ENCODE measurements at regions not wholly inside any gene's neighbourhood (a gene's known extent, or its start where the extent isn't known, plus 50 kb on each side); places are given as distances from the start of the nearest gene placed in this dataset.

GRCh38 chr4:20445933-20446723 is 194.4 kb downstream of the SLIT2 start:
- no peak overlapping the region for H3K4me3 Mint-ChIP-seq
- H3K9me3 Mint-ChIP-seq: peaks cover 10% of the 10 kb centered on the region
- H3K36me3 Mint-ChIP-seq (ENCODE audit: insufficient read depth): no peaks in the 10 kb centered on the region
- no peaks in the 10 kb centered on the region for H3K4me1 Mint-ChIP-seq
- no peak for DNase-seq (ENCODE audit: low spot score in 2 of 2)
- no peak for ATAC-seq (replicated peaks; ENCODE audit: extremely low read depth, poor library complexity, severe bottlenecking)
- no peak overlapping the region for H3K27ac Mint-ChIP-seq (ENCODE audit: low read depth)
- H3K27me3 Mint-ChIP-seq: no peaks in the 10 kb centered on the region

- Mint-ChIP-seq H3K9me3 (peaks cover 7% of the 10 kb centered on the region), H3K27ac (ENCODE audit: low read depth) (no peak overlapping the region), H3K4me3 (no peak overlapping the region), H3K27me3 (no peaks in the 10 kb centered on the region), H3K36me3 (ENCODE audit: insufficient read depth) (no peaks in the 10 kb centered on the region), H3K4me1 (no peaks in the 10 kb centered on the region)
- ATAC-seq (replicated peaks; ENCODE audit: extremely low read depth, poor library complexity, severe bottlenecking) (no peak), DNase-seq (ENCODE audit: low spot score in 2 of 2) (no peak)
Measured at GRCh38 chr4:20447103-20447502, 195.4 kb downstream of the SLIT2 start.

DNA sequence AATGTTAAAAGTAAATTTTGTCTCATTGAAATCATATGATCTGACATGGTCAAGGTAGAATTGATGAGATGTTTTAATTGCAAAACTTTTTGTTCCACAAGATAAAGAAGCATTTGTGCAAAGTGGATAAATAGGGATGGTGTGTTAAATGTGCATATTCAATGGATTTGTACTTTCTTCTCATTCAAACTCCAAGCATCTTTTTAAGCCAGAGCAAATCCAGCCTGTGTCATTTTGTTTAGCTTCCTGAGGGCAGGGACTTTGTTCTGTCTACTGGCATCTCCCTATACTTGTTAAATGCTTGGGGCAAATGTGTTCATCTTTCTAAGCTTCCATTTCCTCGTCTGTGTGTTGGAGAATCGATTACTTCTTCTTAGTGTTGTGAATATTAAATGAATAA is 200.3 kb downstream of the SLIT2 start:
- H3K9me3 Mint-ChIP-seq: no peaks in the 10 kb centered on the region
- H3K36me3 Mint-ChIP-seq (ENCODE audit: insufficient read depth): no peaks in the 10 kb centered on the region
- DNase-seq (ENCODE audit: low spot score in 2 of 2): no peak
- H3K4me3 Mint-ChIP-seq: no peak overlapping the region
- no peaks in the 10 kb centered on the region for H3K27me3 Mint-ChIP-seq
- no peak overlapping the region for H3K27ac Mint-ChIP-seq (ENCODE audit: low read depth)
- H3K4me1 Mint-ChIP-seq: no peaks in the 10 kb centered on the region
- no peak for ATAC-seq (replicated peaks; ENCODE audit: extremely low read depth, poor library complexity, severe bottlenecking)

DNA sequence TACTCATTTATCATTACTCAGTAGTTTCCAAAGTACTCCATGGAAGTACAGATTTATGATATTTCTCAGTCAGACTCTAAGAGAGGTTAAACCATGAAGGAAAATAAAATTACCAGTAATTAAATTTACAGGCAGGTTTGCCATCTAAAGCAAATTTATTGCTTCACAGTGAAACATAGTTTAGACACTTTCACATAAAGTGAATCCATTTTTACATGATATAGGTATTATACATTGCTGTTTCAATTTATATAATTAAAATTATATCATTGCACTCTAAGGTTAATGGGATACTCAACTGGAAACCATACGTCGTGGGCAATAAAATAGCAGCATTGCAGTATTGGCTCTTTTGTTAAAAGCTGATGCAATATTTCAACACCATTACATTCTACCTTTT is 202.8 kb downstream of the SLIT2 start:
- Mint-ChIP-seq H3K9me3 (no peaks in the 10 kb centered on the region), H3K4me1 (no peaks in the 10 kb centered on the region), H3K27ac (ENCODE audit: low read depth) (no peak overlapping the region), H3K36me3 (ENCODE audit: insufficient read depth) (no peaks in the 10 kb centered on the region), H3K4me3 (no peak overlapping the region), H3K27me3 (no peaks in the 10 kb centered on the region)
- ATAC-seq (replicated peaks; ENCODE audit: extremely low read depth, poor library complexity, severe bottlenecking) (no peak), DNase-seq (ENCODE audit: low spot score in 2 of 2) (no peak)

GRCh38 chr4:20456407-20456806 is 204.7 kb downstream of the SLIT2 start:
- no peak for ATAC-seq (replicated peaks; ENCODE audit: extremely low read depth, poor library complexity, severe bottlenecking)
- no peaks in the 10 kb centered on the region for H3K9me3 Mint-ChIP-seq
- no peaks in the 10 kb centered on the region for H3K27me3 Mint-ChIP-seq
- no peak overlapping the region for H3K4me3 Mint-ChIP-seq
- no peak overlapping the region for H3K27ac Mint-ChIP-seq (ENCODE audit: low read depth)
- no peak for DNase-seq (ENCODE audit: low spot score in 2 of 2)
- no peaks in the 10 kb centered on the region for H3K36me3 Mint-ChIP-seq (ENCODE audit: insufficient read depth)
- H3K4me1 Mint-ChIP-seq: no peaks in the 10 kb centered on the region

GRCh38 chr4:20462426-20463175 is 210.9 kb downstream of the SLIT2 start:
- ATAC-seq (replicated peaks; ENCODE audit: extremely low read depth, poor library complexity, severe bottlenecking) (no peak), DNase-seq (ENCODE audit: low spot score in 2 of 2) (no peak)
- H3K4me1 Mint-ChIP-seq: no peaks in the 10 kb centered on the region
- H3K27ac Mint-ChIP-seq (ENCODE audit: low read depth): no peak overlapping the region
- H3K36me3 Mint-ChIP-seq (ENCODE audit: insufficient read depth): no peaks in the 10 kb centered on the region
- no peaks in the 10 kb centered on the region for H3K9me3 Mint-ChIP-seq
- no peaks in the 10 kb centered on the region for H3K27me3 Mint-ChIP-seq
- no peak overlapping the region for H3K4me3 Mint-ChIP-seq

- Mint-ChIP-seq H3K27me3 (no peaks in the 10 kb centered on the region), H3K27ac (ENCODE audit: low read depth) (no peak overlapping the region), H3K9me3 (no peaks in the 10 kb centered on the region), H3K4me3 (no peak overlapping the region), H3K4me1 (no peaks in the 10 kb centered on the region), H3K36me3 (ENCODE audit: insufficient read depth) (no peaks in the 10 kb centered on the region)
- no peak for ATAC-seq (replicated peaks; ENCODE audit: extremely low read depth, poor library complexity, severe bottlenecking)
- DNase-seq (ENCODE audit: low spot score in 2 of 2): no peak
Measured at GRCh38 chr4:20463176-20463430, 211.4 kb downstream of the SLIT2 start.

GRCh38 chr4:20464381-20464780 is 212.7 kb downstream of the SLIT2 start:
- no peaks in the 10 kb centered on the region for H3K9me3 Mint-ChIP-seq
- no peaks in the 10 kb centered on the region for H3K27me3 Mint-ChIP-seq
- no peaks in the 10 kb centered on the region for H3K36me3 Mint-ChIP-seq (ENCODE audit: insufficient read depth)
- no peaks in the 10 kb centered on the region for H3K4me1 Mint-ChIP-seq
- DNase-seq (ENCODE audit: low spot score in 2 of 2) (no peak), ATAC-seq (replicated peaks; ENCODE audit: extremely low read depth, poor library complexity, severe bottlenecking) (no peak)
- H3K4me3 Mint-ChIP-seq: no peak overlapping the region
- no peak overlapping the region for H3K27ac Mint-ChIP-seq (ENCODE audit: low read depth)

DNA sequence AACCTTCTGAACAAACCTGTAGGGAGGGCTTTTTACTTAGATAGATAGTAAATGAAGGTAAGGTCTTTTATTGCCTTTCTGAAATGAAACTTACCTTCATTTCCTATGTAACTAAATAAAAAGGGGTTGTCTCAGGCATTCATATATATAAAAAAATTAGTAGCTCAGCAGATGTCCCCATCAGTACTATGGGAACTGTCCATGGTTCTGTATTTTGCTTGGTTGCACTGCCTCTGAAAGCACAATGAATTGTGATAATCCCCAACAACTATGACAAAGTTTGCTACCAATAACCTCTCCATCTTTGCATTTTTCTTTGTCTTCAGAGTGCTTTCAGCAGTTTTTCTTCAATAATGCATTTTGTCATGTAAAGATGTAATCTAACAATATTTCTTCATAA is 222.4 kb downstream of the SLIT2 start:
- H3K4me1 Mint-ChIP-seq: no peaks in the 10 kb centered on the region
- no peak overlapping the region for H3K4me3 Mint-ChIP-seq
- H3K27me3 Mint-ChIP-seq: no peaks in the 10 kb centered on the region
- peaks cover 18% of the 10 kb centered on the region for H3K9me3 Mint-ChIP-seq
- no peak for DNase-seq (ENCODE audit: low spot score in 2 of 2)
- H3K36me3 Mint-ChIP-seq (ENCODE audit: insufficient read depth): no peaks in the 10 kb centered on the region
- no peak overlapping the region for H3K27ac Mint-ChIP-seq (ENCODE audit: low read depth)
- ATAC-seq (replicated peaks; ENCODE audit: extremely low read depth, poor library complexity, severe bottlenecking): no peak

DNA sequence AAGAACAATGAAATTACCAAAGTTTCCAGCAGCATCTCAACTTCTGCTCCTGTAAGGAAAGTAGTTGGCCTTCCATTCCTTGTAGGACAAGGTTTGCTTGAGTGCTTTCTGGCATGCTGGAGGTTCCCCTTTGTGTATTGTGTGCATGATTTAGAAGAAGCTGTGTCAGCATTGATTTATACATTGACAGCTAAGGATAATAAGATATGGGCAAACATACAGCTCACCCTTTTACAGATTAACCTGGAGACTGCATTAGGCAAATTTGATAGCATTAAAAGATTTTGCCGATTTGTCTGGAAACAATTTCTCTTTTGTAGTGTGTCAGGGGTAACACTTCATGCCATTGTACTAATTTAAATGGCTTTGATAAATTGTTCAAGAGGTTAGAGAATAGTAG is 221.8 kb upstream of the PACRGL start:
- Mint-ChIP-seq H3K27ac (ENCODE audit: low read depth) (no peak overlapping the region), H3K4me3 (no peak overlapping the region), H3K36me3 (ENCODE audit: insufficient read depth) (no peaks in the 10 kb centered on the region), H3K4me1 (no peaks in the 10 kb centered on the region), H3K9me3 (peaks cover 12% of the 10 kb centered on the region), H3K27me3 (no peaks in the 10 kb centered on the region)
- DNase-seq (ENCODE audit: low spot score in 2 of 2): no peak
- no peak for ATAC-seq (replicated peaks; ENCODE audit: extremely low read depth, poor library complexity, severe bottlenecking)

- no peak for ATAC-seq (replicated peaks; ENCODE audit: extremely low read depth, poor library complexity, severe bottlenecking)
- Mint-ChIP-seq H3K4me1 (no peaks in the 10 kb centered on the region), H3K4me3 (no peak overlapping the region), H3K36me3 (ENCODE audit: insufficient read depth) (no peaks in the 10 kb centered on the region), H3K27ac (ENCODE audit: low read depth) (no peak overlapping the region), H3K27me3 (no peaks in the 10 kb centered on the region), H3K9me3 (peaks cover 12% of the 10 kb centered on the region)
- no peak for DNase-seq (ENCODE audit: low spot score in 2 of 2)
Measured at GRCh38 chr4:20480165-20480947, 219.9 kb upstream of the PACRGL start.

DNA sequence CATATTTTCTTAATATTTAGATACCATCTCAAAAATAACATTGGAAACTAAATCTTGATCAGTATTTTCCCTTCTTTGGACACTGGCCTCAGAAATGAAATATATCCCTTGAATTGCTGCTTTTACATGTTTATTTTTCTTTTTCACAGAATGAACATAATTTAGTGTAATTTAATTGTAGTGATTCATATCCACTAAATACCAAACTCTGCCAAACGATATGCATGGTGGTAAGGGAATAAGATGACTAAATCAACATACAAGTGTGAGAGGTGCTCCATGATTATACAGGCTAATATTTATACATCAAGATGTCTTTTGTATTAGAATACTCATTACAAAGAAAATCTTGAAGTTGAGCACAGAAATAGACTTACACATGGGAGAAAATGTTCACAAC is 216.8 kb upstream of the PACRGL start:
- Mint-ChIP-seq H3K9me3 (peaks cover 6% of the 10 kb centered on the region), H3K36me3 (ENCODE audit: insufficient read depth) (no peaks in the 10 kb centered on the region), H3K27me3 (no peaks in the 10 kb centered on the region), H3K4me1 (no peaks in the 10 kb centered on the region), H3K27ac (ENCODE audit: low read depth) (no peak overlapping the region), H3K4me3 (no peak overlapping the region)
- no peak for DNase-seq (ENCODE audit: low spot score in 2 of 2)
- ATAC-seq (replicated peaks; ENCODE audit: extremely low read depth, poor library complexity, severe bottlenecking): no peak

GRCh38 chr4:20486433-20486832 is 213.8 kb upstream of the PACRGL start:
- Mint-ChIP-seq H3K27me3 (no peaks in the 10 kb centered on the region), H3K4me3 (no peak overlapping the region), H3K4me1 (no peaks in the 10 kb centered on the region), H3K9me3 (peaks cover 6% of the 10 kb centered on the region), H3K27ac (ENCODE audit: low read depth) (no peak overlapping the region), H3K36me3 (ENCODE audit: insufficient read depth) (no peaks in the 10 kb centered on the region)
- no peak for ATAC-seq (replicated peaks; ENCODE audit: extremely low read depth, poor library complexity, severe bottlenecking)
- no peak for DNase-seq (ENCODE audit: low spot score in 2 of 2)
